ENCODE measurements at regions not wholly inside any gene's neighbourhood (a gene's known extent, or its start where the extent isn't known, plus 50 kb on each side); places are given as distances from the start of the nearest gene placed in this dataset.

GRCh38 chr18:38077229-38077628, 511.6 kb upstream of the CELF4 start:
- TF ChIP-seq, protein P1, sequence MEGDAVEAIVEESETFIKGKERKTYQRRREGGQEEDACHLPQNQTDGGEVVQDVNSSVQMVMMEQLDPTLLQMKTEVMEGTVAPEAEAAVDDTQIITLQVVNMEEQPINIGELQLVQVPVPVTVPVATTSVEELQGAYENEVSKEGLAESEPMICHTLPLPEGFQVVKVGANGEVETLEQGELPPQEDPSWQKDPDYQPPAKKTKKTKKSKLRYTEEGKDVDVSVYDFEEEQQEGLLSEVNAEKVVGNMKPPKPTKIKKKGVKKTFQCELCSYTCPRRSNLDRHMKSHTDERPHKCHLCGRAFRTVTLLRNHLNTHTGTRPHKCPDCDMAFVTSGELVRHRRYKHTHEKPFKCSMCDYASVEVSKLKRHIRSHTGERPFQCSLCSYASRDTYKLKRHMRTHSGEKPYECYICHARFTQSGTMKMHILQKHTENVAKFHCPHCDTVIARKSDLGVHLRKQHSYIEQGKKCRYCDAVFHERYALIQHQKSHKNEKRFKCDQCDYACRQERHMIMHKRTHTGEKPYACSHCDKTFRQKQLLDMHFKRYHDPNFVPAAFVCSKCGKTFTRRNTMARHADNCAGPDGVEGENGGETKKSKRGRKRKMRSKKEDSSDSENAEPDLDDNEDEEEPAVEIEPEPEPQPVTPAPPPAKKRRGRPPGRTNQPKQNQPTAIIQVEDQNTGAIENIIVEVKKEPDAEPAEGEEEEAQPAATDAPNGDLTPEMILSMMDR (IDR thresholded peaks at IDR 0.05; ENCODE audit: extremely low read depth in 1 of 2, insufficient read depth in 1 of 2, low read depth in 1 of 2, low read length in 2 of 2), result no peak
- TF ChIP-seq POLR2A (IDR thresholded peaks at IDR 0.05; ENCODE audit: low read depth, low read length) (no peak), EZH2 (IDR thresholded peaks at IDR 0.05; ENCODE audit: borderline replicate concordance, low read depth, low read length, severe bottlenecking) (no peak), POLR2AphosphoS5 (IDR thresholded peaks at IDR 0.05; ENCODE audit: insufficient read depth, low read depth, low read length) (no peak), FOS (IDR thresholded peaks at IDR 0.05; ENCODE audit: borderline replicate concordance, insufficient read depth, low read length) (no peak), JUN (IDR thresholded peaks at IDR 0.05; ENCODE audit: borderline replicate concordance, insufficient read depth, insufficient read length, low read depth) (no peak), MYC (IDR thresholded peaks at IDR 0.05; ENCODE audit: low read depth, low read length) (no peak), GATA2 (IDR thresholded peaks at IDR 0.05; ENCODE audit: insufficient read depth, insufficient read length, low read depth, low read length) (no peak)
- TF ChIP-seq, protein P2, sequence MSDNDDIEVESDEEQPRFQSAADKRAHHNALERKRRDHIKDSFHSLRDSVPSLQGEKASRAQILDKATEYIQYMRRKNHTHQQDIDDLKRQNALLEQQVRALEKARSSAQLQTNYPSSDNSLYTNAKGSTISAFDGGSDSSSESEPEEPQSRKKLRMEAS (IDR thresholded peaks at IDR 0.05; ENCODE audit: insufficient read depth, insufficient read length), result no peak

All from endothelial cell of umbilical vein (primary cell).